ENCODE measurements at regions not wholly inside any gene's neighbourhood (a gene's known extent, or its start where the extent isn't known, plus 50 kb on each side); places are given as distances from the start of the nearest gene placed in this dataset.

DNA sequence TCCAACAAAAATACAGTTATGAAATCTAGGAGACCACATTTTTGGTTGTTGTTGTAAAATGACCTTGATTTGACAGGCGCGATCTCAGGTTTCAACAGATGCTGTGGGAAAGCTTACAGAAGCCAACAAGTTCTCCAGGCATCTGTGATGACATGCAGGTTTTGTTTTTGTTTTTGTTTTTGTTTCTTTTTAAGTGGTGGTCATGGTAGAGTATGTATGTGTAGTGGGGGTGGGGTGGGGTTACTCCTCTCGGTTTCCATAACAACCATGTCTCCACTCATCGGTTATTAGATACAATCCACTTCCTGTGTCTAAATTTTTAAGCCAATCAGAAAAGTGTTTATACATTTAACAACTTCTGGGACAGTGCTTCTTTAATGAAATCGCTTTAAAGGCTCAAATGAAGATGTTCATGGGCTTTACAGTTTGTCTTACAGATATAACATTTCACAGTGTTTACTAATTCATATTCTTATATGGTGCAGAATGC is 199.9 kb upstream of the FOXN3 start:
- TF ChIP-seq CTCF (IDR thresholded peaks at IDR 0.05) (no peak), POLR2A (IDR thresholded peaks at IDR 0.05) (no peak), POLR2AphosphoS5 (IDR thresholded peaks at IDR 0.05; ENCODE audit: insufficient read depth in 1 of 2, low read depth in 1 of 2) (no peak)

Measured in vagina (tissue), 2 donors.